PC-9 (cell line): ENCODE measurements at regions not wholly inside any gene's neighbourhood (a gene's known extent, or its start where the extent isn't known, plus 50 kb on each side); places are given as distances from the start of the nearest gene placed in this dataset.

Experiments used
- BruUV-seq: library from RNA; stranded (reverse); fragments of 400-500 nt; replicated peaks from 2 replicates; lab custom pipeline; 2021; lab: Mats Ljungman, UMichigan
- CTCF ChIA-PET: fragments of 300-600 bp; sonication (Branson Sonifier 250); formaldehyde crosslinking; loops from one replicate; lab custom pipeline; 2022; ENCODE audit warnings: antibody characterized with exemption; lab: Charles Lee
- POLR2A ChIA-PET: fragments of 300-600 bp; sonication (Branson Sonifier 250); formaldehyde crosslinking; loops from one replicate; lab custom pipeline; 2022; ENCODE audit warnings: antibody characterized with exemption; ENCODE audit not compliant: unreplicated experiment; lab: Charles Lee
- DNase-seq, 2 experiments: peaks; one replicate each; pipeline versions ENCODE4 v3.0.0 to v3.0.0-alpha.2; 2015 to 2022; ENCODE audit warnings: mixed read lengths in 1 of 2
- H2AFZ ChIP-seq: fragments of 200-600 bp; sonication (generic); 2 replicates; pipeline ENCODE4 v1.8.1; 2017; ENCODE audit warnings: antibody characterized with exemption
- H3F3A ChIP-seq: fragments of 200-600 bp; sonication (generic); 2 replicates; pipeline ENCODE4 v1.8.1; 2017; ENCODE audit warnings: antibody characterized with exemption, mild to moderate bottlenecking, low read depth; ENCODE audit not compliant: insufficient read depth
- H3K27ac ChIP-seq: fragments of 200-600 bp; sonication (generic); 2 replicates; pipeline ENCODE4 v1.6.1; 2016; ENCODE audit warnings: mixed run types
- H3K27me3 ChIP-seq: fragments of 200-600 bp; sonication (generic); 2 replicates; pipeline ENCODE4 v1.6.1; 2016; ENCODE audit warnings: low read depth, mixed run types; ENCODE audit not compliant: insufficient read depth
- H3K36me3 ChIP-seq: fragments of 200-600 bp; sonication (generic); 2 replicates; pipeline ENCODE4 v1.6.1; 2016; ENCODE audit warnings: low read depth, mixed run types
- H3K4me1 ChIP-seq: fragments of 200-600 bp; sonication (generic); replicated peaks from 2 replicates; pipeline ENCODE4 v1.6.1; 2016; ENCODE audit warnings: mixed run types; ENCODE audit not compliant: insufficient read depth
- H3K4me2 ChIP-seq: fragments of 200-600 bp; sonication (generic); 2 replicates; pipeline ENCODE4 v1.6.1; 2017; ENCODE audit warnings: mixed run types
- H3K4me3 ChIP-seq: fragments of 200-600 bp; sonication (generic); 2 replicates; pipeline ENCODE4 v1.6.1; 2016; ENCODE audit warnings: mixed run types
- H3K79me2 ChIP-seq: fragments of 200-600 bp; sonication (generic); 2 replicates; pipeline ENCODE4 v1.6.1; 2017; ENCODE audit warnings: low read depth, mixed run types
- H3K9me2 ChIP-seq: fragments of 200-600 bp; sonication (generic); 2 replicates; pipeline ENCODE4 v1.8.1; 2017; ENCODE audit warnings: mild to moderate bottlenecking; ENCODE audit not compliant: insufficient read depth
- H3K9me3 ChIP-seq: fragments of 200-600 bp; sonication (generic); 2 replicates; pipeline ENCODE4 v1.8.1; 2016; ENCODE audit warnings: low read depth; ENCODE audit not compliant: insufficient read depth
- H4K20me1 ChIP-seq: fragments of 200-600 bp; sonication (generic); 2 replicates; pipeline ENCODE4 v1.8.1; 2017; ENCODE audit not compliant: insufficient read depth
- CTCF ChIP-seq: fragments of 200-600 bp; sonication (generic); conservative IDR thresholded peaks from 2 replicates; pipeline ENCODE4 v1.6.1; 2017; ENCODE audit warnings: mixed run types, antibody characterized with exemption, mild to moderate bottlenecking, moderate library complexity
- EZH2 ChIP-seq: fragments of 200-600 bp; sonication (generic); IDR thresholded peaks from 2 replicates; pipeline ENCODE4 v1.8.0; 2017; ENCODE audit warnings: antibody characterized with exemption, low read depth
- intact Hi-C: fragments of 100-400 bp; cut with micrococcal nuclease; formaldehyde crosslinking; loops from one replicate; pipeline ENCODE4 v1.10.0; 2022; ENCODE audit not compliant: unreplicated experiment

- TF ChIP-seq EZH2: no peak
- no peak for TF ChIP-seq CTCF
- Histone ChIP-seq H3K36me3 (no peaks in the 10 kb centered on the region), H3K4me3 (no peak overlapping the region), H3F3A (no peaks in the 10 kb centered on the region), H3K79me2 (no peaks in the 10 kb centered on the region), H3K27ac (no peak overlapping the region), H2AFZ (no peak overlapping the region), H3K4me2 (no peak overlapping the region), H3K27me3 (no peaks in the 10 kb centered on the region), H3K9me2 (no peaks in the 10 kb centered on the region), H4K20me1 (no peaks in the 10 kb centered on the region), H3K4me1 (no peaks in the 10 kb centered on the region), H3K9me3 (no peaks in the 10 kb centered on the region; the same call in 1 of the 2 replicates)
- DNase-seq: no peak
- ChIA-PET POLR2A (no interaction called here), CTCF (no interaction called here)
- intact Hi-C loops: no loop called here
- BruUV-seq: no TSS peak
These were observed 225.1 kb downstream of the EFNB2 start for GRCh38 chr13:106310291-106310865.

GRCh38 chr13:106306748-106307277 is 228.6 kb downstream of the EFNB2 start:
- DNase-seq: no peak

DNA sequence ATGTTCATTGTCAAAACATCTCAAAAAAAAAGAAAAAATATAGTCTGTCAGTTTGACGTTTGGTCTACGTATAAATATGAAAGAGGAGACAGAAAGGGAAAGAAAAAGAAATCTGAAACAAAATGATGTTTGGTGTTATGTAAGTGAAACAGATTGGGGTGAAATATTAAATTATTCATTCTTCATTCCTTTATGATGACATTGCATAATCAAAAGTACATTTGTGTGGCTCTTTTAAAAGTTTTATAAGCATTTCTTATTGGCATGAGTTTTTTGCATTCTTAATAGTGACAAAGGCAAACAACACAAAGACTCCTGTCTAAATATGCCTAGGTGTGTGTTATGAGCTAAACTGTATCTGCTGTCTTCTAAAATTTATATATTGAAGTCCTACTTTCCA is 232.6 kb downstream of the EFNB2 start:
- H4K20me1 ChIP-seq: no peaks in the 10 kb centered on the region
- H2AFZ ChIP-seq: no peak overlapping the region
- intact Hi-C loops: no loop called here
- POLR2A ChIA-PET: no interaction called here
- no peaks in the 10 kb centered on the region for H3F3A ChIP-seq
- CTCF ChIA-PET: no interaction called here
- H3K9me2 ChIP-seq: no peaks in the 10 kb centered on the region
- no peaks in the 10 kb centered on the region for H3K4me1 ChIP-seq
- H3K9me3 ChIP-seq: peaks cover 8% of the 10 kb centered on the region; the same call in 1 of the 2 replicates
- BruUV-seq: no TSS peak
- no peaks in the 10 kb centered on the region for H3K27me3 ChIP-seq
- no peak overlapping the region for H3K4me3 ChIP-seq
- DNase-seq: no peak
- no peaks in the 10 kb centered on the region for H3K36me3 ChIP-seq
- no peaks in the 10 kb centered on the region for H3K79me2 ChIP-seq
- no peak overlapping the region for H3K27ac ChIP-seq
- TF ChIP-seq CTCF: no peak
- TF ChIP-seq EZH2: no peak
- H3K4me2 ChIP-seq: no peak overlapping the region

More at GRCh38 chr13:106306748-106307277, 228.6 kb downstream of the EFNB2 start:
- ChIA-PET POLR2A (no interaction called here), CTCF (no interaction called here)
- intact Hi-C loops: no loop called here
- H3K9me3 ChIP-seq: peaks cover 8% of the 10 kb centered on the region
- no peak overlapping the region for H3K27ac ChIP-seq
- H3K79me2 ChIP-seq: no peaks in the 10 kb centered on the region
- no peaks in the 10 kb centered on the region for H3K36me3 ChIP-seq
- TF ChIP-seq CTCF (no peak), EZH2 (no peak)
- H3K4me1 ChIP-seq: no peaks in the 10 kb centered on the region
- no peaks in the 10 kb centered on the region for H4K20me1 ChIP-seq
- BruUV-seq: no TSS peak
- no peak overlapping the region for H3K4me3 ChIP-seq
- no peak overlapping the region for H3K4me2 ChIP-seq
- H3F3A ChIP-seq: no peaks in the 10 kb centered on the region
- no peaks in the 10 kb centered on the region for H3K9me2 ChIP-seq
- no peaks in the 10 kb centered on the region for H3K27me3 ChIP-seq
- H2AFZ ChIP-seq: no peak overlapping the region
